Stimulated activated CD4-positive, alpha-beta T cell treated with anti-CD3 and anti-CD28 coated beads, Interleukin-2, amount 100 ng/mL, for 48 hours (primary cell): ENCODE measurements at regions not wholly inside any gene's neighbourhood (a gene's known extent, or its start where the extent isn't known, plus 50 kb on each side); places are given as distances from the start of the nearest gene placed in this dataset.
"Not testable (repeated sequence)": the region's sequence is repeated elsewhere in the genome, so short reads cannot be mapped to it uniquely, and the experiment has no call there.

Experiments
- DNase-seq, 2 donors: peaks; one replicate each; pipeline ENCODE4 v3.0.0-alpha.2; 2020

DNA sequence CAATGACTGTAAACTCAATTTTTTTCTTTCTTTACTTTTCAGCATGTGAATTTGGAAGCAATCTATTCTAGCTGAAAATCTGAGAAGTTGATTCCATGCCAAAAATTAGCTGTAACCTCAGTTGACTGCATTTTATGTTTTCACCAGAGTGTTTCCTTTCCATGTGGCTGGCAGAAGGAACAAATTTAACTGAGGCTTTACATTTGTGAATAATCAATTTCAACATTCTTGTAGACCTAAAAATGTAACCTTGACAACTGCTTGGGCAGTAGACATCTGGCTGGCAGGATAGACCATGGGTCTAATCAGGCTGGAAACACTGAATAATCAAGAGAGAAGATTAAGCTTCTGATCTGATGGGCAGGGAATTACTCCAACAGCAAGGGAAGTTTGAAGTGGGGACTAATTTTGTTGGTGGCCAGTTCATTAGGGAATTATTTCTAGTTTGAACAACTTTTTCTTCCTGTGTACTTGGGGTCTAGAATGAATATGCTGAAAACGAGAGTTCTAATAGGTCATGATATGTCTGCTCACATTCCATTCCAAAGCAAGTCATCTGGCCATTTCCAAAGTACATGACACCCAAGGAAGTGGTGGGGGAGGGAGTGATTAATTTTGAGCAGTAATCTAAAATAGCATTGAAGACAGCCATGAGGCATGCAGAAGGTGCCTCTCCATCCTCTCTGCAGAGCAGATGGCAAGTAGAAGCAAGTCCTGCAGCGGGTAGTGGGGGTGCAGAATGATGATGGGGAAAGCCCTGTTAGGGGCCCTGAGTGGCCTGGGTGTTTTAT, 68.2 kb downstream of the ATP23 start:
- DNase-seq, result no peak

DNA sequence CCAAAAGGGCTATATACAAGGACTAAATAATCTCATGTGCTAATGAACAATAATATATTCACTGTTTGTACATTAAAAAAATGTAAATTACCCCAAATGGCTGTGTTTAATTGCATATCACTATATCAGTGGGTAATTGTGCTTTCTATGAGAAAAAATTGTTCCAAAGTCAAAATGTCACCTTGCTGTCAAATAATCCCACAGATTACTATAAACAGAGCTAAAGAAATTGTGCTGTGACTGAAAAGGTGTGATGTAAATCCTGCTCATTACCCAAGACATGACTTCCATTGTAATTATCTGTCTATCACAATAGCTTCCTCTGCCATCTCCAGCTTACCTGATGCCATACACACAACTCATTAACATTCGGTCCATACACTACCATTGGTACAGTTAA, 70.3 kb downstream of the ATP23 start:
- DNase-seq, result no peak

DNA sequence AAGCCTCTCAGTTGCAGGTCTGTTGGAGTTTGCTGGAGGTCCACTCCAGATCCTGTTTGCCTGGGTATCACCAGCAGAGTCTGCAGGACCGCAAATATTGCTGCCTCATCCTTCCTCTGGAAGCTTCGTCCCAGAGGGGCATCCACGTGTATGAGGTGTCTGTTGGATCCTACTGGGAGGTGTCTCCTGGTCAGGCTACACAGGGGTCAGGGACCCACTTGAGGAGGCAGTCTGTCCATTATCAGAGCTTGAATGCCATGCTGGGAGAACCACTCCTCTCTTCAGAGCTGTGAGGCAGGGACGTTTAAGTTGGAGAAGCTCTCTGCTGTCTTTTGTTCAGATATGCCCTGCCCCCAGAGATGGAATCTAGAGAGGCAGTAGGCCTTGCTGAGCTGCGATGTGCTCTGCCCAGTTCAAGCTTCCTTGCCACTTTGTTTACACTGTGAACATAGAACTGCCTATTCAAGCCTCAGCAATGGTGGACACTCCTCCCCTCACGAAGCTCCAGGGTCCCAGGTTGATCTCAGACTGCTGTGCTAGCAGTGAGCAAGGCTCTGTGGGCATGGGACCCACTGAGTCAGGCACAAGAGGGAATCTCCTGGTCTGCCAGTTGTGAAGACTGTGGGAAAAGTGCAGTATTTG, 81.1 kb downstream of the ATP23 start:
- not testable (repeated sequence) for DNase-seq

DNA sequence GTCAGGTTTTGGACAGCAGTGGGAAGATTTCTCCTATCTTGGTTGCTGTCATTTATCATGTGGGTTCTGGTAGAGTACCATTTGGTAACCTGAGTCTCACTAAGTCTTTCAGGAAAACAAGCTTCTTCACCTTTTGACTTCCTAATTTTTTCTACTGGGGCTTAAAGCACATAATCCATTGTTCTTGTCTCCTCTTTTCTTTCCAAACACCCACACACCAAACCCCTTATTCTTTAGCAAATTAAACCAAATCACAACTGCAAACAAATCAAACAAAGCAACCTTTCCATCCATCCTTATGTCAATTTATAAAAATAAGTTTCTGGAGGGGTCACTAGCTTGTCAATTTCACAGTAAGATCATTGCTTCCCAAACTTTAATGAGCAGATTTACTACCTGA, 84.1 kb downstream of the ATP23 start:
- no peak for DNase-seq

DNA sequence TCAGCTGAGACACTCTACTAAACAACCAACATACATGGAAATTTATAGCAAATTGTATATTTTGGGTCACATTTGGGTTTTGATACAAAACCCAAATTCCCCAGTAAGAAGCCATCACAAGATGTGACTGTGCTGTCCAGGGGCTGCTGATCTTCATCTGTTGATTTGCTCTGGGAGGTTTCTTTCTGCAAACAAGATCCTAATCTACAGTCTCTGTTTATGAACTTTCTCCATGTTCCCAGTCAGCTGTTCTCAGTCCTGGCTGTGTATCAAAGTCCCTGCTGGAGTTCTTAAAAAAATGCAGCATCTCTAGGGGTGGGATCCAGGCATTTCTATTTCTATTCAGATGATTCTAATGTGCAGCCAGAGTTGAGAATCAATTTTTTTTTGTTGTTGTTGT, 85.1 kb downstream of the ATP23 start:
- DNase-seq, result no peak

DNA sequence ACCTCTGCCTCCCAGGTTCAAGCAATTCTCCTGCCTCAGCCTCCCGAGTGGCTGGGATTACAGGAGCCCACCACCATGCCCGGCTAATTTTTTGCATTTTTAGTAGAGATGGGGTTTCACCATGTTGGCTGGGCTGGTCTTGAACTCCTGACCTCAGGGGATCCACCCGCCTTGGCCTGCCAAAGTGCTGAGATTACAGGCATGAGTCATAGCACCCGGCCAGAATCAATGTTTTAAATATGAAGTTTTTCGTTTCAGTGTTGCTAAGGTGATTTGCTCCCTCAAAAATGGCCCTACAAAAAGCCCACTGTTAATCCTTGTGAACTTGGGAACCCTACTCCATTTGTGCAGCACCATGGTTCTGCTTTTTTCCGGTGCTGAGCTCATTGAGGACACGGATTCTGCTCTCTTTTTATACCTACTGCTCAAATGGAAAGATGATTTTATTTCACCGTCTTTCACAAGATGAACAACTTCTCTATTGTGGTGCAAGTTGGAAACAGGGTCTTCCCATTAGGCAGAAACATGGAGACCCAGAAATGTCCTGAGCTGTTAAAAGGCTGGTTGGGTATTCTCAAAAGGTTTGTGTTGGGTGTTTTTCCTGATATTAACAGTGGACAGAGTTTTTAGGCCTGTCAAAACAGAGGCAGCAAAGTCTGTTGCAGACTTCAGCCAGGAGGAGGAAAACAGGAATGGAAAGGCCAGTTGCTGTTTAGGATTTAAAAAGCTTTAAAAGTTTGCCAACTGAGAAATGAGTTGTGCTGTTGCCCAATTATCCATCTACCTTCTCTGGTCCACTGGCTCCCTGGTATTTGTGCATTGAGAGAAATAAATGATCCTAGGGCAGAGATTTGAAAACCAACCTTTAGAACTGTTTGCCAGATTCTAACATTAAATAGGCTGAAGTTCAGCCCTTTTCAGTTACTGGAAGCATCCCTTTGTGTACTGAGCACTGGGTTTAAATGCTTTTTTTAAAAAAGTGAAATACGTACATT, 85.8 kb downstream of the ATP23 start:
- no peak for DNase-seq

DNA sequence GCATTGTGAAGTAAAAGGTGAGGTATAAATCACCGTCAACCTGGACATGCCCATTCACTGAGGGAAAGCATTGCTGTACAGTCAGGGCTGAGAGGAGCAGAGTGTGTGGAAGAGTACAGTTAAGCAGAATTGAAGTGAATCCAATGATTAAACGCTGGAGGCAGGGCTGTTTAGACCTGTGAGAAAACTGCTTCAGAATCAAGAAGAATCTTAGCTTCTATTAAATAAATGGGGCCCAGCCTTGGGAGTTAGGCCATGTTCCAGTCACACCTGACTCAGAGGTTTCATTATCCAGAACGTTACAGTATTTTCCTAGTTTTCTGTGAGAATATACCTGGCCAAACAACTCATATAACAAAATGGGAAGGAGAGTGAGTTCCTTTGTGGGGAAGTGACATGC, 86.9 kb downstream of the ATP23 start:
- no peak for DNase-seq

DNA sequence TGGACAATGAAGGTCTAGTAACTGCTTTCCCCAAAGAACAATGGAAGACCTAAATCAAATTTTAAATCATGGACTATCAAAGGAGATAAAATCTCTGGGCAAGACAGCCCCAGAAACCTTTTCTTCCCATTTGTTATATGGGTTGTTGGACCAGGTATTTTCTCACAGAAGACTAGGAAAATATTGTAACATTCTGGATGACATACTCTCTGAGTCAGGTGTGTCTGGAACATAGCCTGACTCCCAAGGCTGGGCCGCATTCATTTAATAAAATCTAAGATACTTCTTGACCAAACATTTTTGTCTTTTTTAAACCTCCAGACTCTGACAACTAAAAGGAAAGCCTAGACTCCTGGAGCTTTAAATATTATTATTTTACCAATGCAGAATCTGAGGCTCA, 87.9 kb downstream of the ATP23 start:
- DNase-seq, result no peak

DNA sequence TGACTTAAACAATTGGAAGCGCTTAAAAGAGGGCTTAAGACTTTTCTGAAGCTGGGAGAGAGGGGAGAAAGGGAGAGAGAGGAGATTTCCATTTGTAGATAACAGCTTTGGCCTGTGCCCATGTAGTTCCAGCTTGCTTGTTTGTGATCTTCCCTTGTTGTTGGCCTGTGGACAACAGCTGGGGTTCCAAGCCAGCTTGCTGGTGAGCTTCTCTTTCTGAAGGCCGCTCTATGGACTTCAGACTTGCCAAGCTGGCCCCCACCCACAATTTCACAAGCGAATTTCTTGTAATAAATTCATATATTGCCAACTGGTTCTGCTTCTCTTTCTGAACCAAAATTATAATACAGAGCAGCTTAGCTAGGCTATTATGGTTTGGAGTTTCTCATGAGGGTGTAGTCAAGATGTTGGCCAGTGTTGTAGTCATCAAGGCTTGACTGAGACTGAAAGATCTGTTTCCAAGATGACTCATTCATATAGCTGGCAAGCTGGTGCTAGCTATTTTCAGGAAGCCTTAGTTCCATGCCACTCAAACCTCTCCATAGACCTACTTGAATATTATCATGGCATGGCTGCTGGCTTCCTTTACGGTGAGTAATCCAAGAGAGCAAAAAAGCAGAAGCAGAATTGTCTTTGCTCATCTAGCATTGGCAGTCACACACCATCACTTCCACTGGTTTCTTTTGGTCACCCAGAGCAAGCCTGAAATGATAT, 89.4 kb downstream of the ATP23 start:
- no peak for DNase-seq

DNA sequence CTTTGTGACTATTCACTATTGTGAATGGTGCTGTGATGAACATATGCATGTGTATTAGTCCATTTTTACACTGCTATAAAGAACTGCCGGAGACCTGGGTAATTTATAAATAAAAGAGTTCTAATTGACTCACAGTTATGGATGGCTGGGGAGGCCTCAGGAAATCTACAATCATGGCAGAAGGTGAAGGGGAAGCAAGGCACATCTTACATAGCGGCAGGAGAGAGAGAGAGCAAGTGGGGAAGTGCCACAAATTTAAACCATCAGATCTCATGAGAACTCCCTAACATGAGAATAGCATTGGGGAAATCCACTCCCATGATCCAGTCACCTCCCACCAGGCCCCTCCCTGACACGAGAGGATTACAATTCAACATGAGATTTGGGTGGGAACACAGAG, 90.8 kb downstream of the ATP23 start:
- no peak for DNase-seq

DNA sequence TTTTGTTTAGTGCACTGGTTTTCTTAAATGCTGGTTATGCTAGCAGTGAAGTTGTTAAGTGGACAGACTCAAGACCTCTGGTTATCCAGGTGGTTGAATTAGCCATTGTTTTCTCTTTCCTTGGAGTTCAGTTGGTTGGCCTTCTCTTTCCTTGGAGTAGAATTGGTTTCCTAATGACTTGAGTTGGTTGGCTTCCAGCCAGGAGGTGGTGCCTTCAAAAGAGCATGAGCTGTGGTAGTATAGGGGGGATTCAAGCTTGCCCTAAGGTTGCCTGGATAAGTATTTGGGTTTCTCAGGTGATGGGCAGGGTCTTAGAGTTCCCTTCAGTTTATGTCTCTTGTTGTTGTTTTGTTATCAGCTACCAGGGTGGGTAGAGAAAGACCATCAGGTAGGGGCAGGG, 92.5 kb downstream of the ATP23 start:
- no peak for DNase-seq

DNA sequence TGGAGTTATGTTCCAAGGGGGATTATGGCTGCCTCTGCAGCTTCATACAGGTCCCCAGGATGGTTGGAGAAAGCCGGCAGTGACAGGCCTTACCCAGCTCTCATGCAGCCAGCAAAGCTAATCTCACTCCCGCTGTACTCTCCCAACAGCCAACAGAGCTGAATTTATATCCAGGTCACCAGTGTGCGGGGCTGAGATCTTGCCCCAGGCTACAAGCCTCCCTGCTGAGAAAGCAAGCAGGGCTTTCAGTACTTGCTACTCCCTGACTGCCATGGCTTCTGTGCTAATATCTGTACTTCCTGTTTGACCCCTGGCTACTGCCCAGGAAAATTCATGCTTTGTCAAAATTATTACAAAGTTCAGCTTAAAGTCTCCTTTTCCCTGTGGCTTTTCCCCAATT, 92.9 kb downstream of the ATP23 start:
- DNase-seq, result no peak

DNA sequence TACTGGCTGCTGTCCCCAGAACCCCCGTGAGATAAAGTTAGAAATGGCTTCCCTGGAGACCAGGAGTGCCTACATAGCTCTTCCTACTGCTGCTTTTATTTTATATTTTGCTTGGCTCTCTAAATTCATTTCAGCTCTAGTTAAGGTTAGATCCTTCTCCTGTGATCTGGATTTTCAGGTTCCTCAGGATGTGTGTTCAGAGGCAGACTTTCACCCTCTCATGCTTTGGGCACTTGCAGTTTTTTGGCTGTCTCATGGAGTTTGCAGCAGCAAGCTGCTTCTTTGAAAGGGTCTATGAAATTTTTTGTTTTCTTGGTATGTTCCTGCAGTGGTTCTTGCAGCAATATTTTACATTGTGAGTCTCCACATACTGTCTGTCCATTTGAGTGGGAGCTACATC, 93.3 kb downstream of the ATP23 start:
- no peak for DNase-seq

DNA sequence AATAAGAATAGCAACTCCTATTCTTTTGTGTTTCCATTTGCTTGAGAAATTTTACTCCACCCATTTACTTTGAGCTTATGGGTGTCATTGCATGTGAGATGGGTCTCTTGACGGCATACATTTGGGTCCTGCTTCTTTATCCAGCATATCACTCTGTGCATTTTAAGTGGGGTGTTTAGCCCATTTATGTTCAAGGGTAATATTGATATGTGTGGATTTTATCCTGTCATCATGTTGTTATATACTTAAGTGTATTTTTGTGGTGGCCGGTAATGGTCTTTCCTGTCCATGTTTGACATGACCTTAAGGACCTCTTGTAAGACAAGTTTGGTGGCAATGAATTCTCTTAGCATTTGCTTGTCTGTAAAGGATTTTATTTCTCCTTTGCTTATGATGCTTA, 100.1 kb downstream of the ATP23 start:
- no peak for DNase-seq

DNA sequence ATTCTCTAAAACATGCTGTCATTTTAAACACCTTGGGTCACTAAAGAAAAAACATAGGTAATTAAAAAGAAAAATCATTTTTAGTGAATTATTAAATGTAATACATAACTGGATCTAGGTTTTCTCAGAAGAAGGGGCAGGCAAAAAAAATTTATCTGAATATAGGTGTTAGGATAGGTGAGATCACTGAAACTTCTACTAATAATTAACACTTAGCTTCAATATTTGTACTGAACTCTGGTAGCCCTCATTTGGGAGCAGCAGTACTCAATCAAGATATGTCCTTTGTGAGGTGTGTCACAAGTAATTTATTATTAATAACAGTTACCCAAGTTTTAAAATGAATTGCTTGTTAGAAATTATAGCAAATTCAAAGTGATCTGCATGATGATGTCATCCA, 103.6 kb downstream of the ATP23 start:
- no peak for DNase-seq

DNA sequence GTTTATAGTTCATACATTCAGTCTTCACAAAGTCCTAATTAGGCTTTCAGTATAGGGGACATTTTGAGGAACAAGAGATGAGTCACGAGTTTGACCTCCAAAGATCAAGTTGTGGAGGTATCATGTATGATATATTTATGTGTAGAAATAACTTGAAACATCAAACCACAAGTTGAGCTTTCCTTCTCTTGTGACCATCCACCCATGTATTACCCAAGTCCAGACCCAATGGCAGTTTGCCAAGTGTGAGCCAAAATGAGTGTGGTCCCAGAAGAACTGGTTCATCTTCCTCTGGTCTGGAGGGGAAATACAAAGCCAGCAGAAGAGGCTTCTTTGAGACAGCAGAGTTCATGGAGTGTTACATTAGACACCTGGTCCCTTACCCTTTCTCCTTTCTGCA, 104.9 kb downstream of the ATP23 start:
- no peak for DNase-seq

DNA sequence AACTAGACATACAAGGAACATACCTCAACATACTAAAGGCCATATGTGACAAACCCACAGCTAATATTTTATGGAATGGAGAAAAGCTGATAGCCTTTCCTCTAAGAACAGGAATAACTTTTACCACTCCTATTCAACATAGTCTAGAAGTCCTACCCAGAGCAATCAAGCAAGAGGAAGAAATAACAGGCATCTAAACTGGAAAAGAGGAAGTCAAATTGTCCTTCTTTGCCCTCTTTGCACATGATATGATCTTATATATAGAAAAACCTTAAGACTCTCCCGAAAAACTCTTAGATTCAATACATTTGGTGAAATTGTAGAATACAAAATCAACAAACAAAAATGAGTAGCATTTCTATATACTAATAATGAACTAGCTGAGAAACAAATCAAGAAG, 110.0 kb downstream of the ATP23 start:
- no peak for DNase-seq

DNA sequence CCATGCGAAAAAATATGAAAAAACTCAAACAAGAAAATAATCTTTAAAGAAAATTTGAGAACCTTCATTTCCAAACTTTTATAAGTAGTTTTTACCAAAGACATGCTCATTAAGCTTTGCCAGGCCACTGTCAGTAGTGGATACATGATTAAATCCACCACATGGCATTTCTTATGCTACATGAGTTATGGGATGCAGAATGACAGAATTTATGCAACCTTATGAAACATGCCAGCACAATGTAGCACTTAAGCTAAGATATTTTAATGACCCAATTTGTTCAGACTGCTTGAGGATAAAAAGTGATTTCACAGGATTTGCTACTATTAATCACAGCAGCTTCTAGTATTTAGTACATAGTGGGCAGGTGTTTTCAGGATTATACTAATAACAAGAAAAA, 123.3 kb downstream of the ATP23 start:
- no peak for DNase-seq

DNA sequence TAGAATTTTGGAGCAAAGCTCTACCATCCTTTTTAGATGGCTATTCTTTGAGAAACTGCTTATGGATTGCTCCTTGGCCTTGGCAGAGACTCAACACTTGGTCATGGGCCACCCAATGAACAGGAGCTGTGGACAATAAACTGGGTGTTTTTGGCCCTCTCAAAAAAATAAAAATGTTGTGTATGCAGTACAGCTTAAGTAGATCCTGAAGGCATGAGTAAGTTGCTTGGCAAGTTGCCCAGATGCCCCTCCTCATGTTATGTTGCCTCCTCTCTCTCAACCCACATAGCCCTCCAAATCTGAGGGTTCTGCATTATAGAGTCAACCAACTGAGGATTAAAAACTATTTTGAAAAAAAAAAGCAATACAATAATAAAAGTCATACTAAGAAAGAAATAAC, 124.9 kb downstream of the ATP23 start:
- no peak for DNase-seq

DNA sequence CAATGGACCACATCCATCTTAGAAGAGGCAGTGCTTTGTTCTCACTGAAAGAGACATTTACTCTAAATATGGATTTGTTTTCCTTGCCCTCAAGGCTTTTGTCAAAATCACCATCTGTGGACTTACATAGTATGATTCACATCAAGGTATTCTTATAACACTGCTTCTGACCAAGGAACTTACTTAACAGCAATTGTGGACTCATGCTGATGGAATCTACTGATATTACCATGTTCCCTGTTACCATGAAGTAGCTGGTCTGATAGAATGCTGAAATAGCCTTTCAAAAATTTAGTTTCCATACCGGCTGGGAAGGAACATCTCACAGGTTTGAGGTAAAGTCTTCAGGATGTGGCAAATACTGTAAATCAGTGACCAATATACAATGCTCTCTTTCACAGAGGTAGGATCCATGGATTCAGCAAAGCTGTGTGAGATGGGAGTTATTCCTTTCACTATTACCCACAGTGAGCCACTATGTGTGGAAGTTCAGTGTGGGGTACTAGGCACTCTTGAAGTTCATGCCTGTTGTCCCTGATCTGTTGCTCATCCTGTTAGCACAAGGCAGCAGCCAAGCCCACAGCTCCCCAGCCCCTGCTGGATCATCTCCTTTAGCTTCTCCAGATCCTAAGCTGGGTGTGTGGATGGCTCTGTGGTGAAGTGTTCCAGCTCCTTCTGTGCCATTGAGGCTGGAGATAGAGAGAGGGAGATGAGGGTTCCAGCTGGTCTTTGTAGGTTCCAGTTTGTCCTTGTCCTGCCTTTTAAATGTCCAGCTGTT, 126.4 kb downstream of the ATP23 start:
- no peak for DNase-seq

DNA sequence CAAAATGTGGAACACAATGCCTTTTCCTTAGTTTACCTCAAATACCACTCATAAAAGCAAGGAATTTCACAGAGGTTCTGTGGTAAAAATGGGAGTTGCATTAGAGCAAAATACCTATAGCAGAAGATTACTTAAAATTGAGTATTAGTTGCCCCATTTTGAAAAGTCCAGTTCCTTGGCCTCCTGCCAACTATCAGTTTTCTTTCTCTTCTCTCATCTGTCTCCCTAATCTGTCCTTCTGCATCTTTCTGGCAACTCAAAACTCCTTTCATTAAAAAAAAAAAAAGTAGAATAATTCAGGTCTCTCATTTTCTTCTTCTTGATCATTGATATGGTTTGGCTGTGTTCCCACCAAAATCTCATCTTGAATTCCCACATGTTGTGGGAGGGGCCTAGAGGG, 127.3 kb downstream of the ATP23 start:
- DNase-seq, result no peak
